IMR-90 (cell line): ENCODE measurements at regions not wholly inside any gene's neighbourhood (a gene's known extent, or its start where the extent isn't known, plus 50 kb on each side); places are given as distances from the start of the nearest gene placed in this dataset.

ENCODE experiments used
- ATAC-seq: fragments of 200-7000 bp; cut with Tn5 transposase; 2 replicates; pipeline ENCODE4 v1.9.1; 2020; ENCODE audit warnings: low read depth, mild to moderate bottlenecking, moderate library complexity
- BruUV-seq: library from RNA; stranded (reverse); fragments of 400-500 nt; replicated peaks from 2 replicates; lab custom pipeline; 2021; lab: Mats Ljungman, UMichigan
- CTCF ChIA-PET: fragments of 300-600 bp; formaldehyde crosslinking; extraction: SDS; loops from one replicate; lab custom pipeline; 2021; ENCODE audit warnings: antibody characterized with exemption; lab: Yijun Ruan, JAX
- POLR2A ChIA-PET: fragments of 300-600 bp; sonication (Branson Sonifier 250); formaldehyde crosslinking; loops from one replicate; lab custom pipeline; 2022; ENCODE audit warnings: antibody characterized with exemption; ENCODE audit not compliant: unreplicated experiment; lab: Charles Lee
- DNase-seq: peaks from one replicate; pipeline ENCODE4 v3.0.0; 2013
- H2AFZ ChIP-seq: replicated peaks from 2 replicates; pipeline ENCODE3; 2013; ENCODE audit warnings: low read length, mild to moderate bottlenecking; ENCODE audit not compliant: poor library complexity
- H2AK5ac ChIP-seq: 2 replicates; pipeline ENCODE4 v1.6.1; 2013; ENCODE audit warnings: low read depth, low read length, inconsistent platforms
- H2AK9ac ChIP-seq: replicated peaks from 2 replicates; pipeline ENCODE3; 2013; ENCODE audit warnings: mild to moderate bottlenecking, low read depth, low read length, moderate library complexity; ENCODE audit not compliant: poor library complexity
- H2BK120ac ChIP-seq: 2 replicates; pipeline ENCODE4 v1.6.1; 2013; ENCODE audit warnings: low read depth, low read length, inconsistent platforms
- H2BK15ac ChIP-seq: 3 replicates; pipeline ENCODE4 v1.6.1; 2013; ENCODE audit warnings: low read depth, low read length, inconsistent platforms
- H2BK20ac ChIP-seq: 2 replicates; pipeline ENCODE4 v1.6.1; 2013; ENCODE audit warnings: low read depth, mild to moderate bottlenecking, inconsistent platforms, low read length, moderate library complexity
- H2BK5ac ChIP-seq: 2 replicates; pipeline ENCODE4 v1.6.1; 2013; ENCODE audit warnings: mild to moderate bottlenecking, low read depth, low read length, inconsistent platforms; ENCODE audit not compliant: poor library complexity, severe bottlenecking
- H3K14ac ChIP-seq: replicated peaks from 2 replicates; pipeline ENCODE4 v1.6.1; 2013; ENCODE audit warnings: low read depth, low read length, inconsistent platforms
- H3K18ac ChIP-seq: 2 replicates; pipeline ENCODE4 v1.6.1; 2013; ENCODE audit warnings: low read depth, low read length, control low read depth
- H3K23ac ChIP-seq: 2 replicates; pipeline ENCODE4 v1.6.1; 2013; ENCODE audit warnings: low read depth, low read length, inconsistent platforms
- H3K27ac ChIP-seq: 2 replicates; pipeline ENCODE4 v1.5.1; 2013; ENCODE audit warnings: mild to moderate bottlenecking, control low read depth, low read length; ENCODE audit not compliant: insufficient read depth
- H3K27me3 ChIP-seq: 2 replicates; pipeline ENCODE4 v1.6.1; 2013; ENCODE audit warnings: low read length; ENCODE audit not compliant: control insufficient read depth, insufficient read depth
- H3K36me3 ChIP-seq: 2 replicates; pipeline ENCODE4 v1.6.1; 2013; ENCODE audit warnings: low read length, mixed read lengths; ENCODE audit not compliant: control insufficient read depth, insufficient read depth
- H3K4ac ChIP-seq: 2 replicates; pipeline ENCODE4 v1.6.1; 2013; ENCODE audit warnings: low read depth, low read length, inconsistent platforms
- H3K4me1 ChIP-seq: 2 replicates; pipeline ENCODE4 v1.6.1; 2013; ENCODE audit warnings: low read length, mixed read lengths; ENCODE audit not compliant: control insufficient read depth, insufficient read depth
- H3K4me2 ChIP-seq: 2 replicates; pipeline ENCODE4 v1.6.1; 2013; ENCODE audit warnings: low read depth, mild to moderate bottlenecking, control low read depth, low read length, moderate library complexity
- H3K4me3 ChIP-seq: 2 replicates; pipeline ENCODE4 v1.5.1; 2013; ENCODE audit warnings: low read depth, mild to moderate bottlenecking, control low read depth, low read length, moderate library complexity; ENCODE audit not compliant: insufficient read depth
- H3K56ac ChIP-seq: 2 replicates; pipeline ENCODE4 v1.6.1; 2013; ENCODE audit warnings: low read length, inconsistent platforms; ENCODE audit not compliant: insufficient read depth; ENCODE audit errors: extremely low read depth
- H3K79me1 ChIP-seq, 2 experiments: 2 replicates each; pipeline ENCODE4 v1.6.1; 2013; ENCODE audit warnings: low read length in 2 of 2, inconsistent platforms in 1 of 2, low read depth in 1 of 2
- H3K9ac ChIP-seq: 2 replicates; pipeline ENCODE4 v1.6.1; 2013; ENCODE audit warnings: low read depth, low read length, control low read depth
- H3K9me1 ChIP-seq: 2 replicates; pipeline ENCODE4 v1.6.1; 2013; ENCODE audit warnings: low read length, inconsistent platforms; ENCODE audit not compliant: insufficient read depth
- H3K9me3 ChIP-seq: 2 replicates; pipeline ENCODE4 v1.6.1; 2013; ENCODE audit warnings: low read length; ENCODE audit not compliant: control insufficient read depth, insufficient read depth
- H4K20me1 ChIP-seq: 2 replicates; pipeline ENCODE4 v1.6.1; 2013; ENCODE audit warnings: low read length, inconsistent platforms; ENCODE audit not compliant: insufficient read depth
- H4K5ac ChIP-seq: 2 replicates; pipeline ENCODE4 v1.6.1; 2013; ENCODE audit warnings: mild to moderate bottlenecking, low read depth, low read length, control low read depth
- H4K8ac ChIP-seq, 2 experiments: 2 replicates each; pipeline ENCODE4 v1.6.1; 2013; ENCODE audit warnings: low read depth in 2 of 2, low read length in 2 of 2, control low read depth in 1 of 2, inconsistent platforms in 1 of 2
- H4K91ac ChIP-seq: 2 replicates; pipeline ENCODE4 v1.6.1; 2013; ENCODE audit warnings: low read depth, low read length, inconsistent platforms; ENCODE audit not compliant: insufficient read depth
- BHLHE40 ChIP-seq: fragments of 150-350 bp; IDR thresholded peaks from 2 replicates; pipeline ENCODE4 v1.6.1; 2016; ENCODE audit warnings: mild to moderate bottlenecking, low read depth, low read length
- CEBPB ChIP-seq: IDR thresholded peaks from 2 replicates; pipeline ENCODE4 v1.6.1; 2012; ENCODE audit warnings: low read depth, low read length, improper control_type of control experiment
- CHD1 ChIP-seq: IDR thresholded peaks from 2 replicates; pipeline ENCODE4 v1.6.1; 2012; ENCODE audit warnings: low read depth, low read length, improper control_type of control experiment
- CTCF ChIP-seq: conservative IDR thresholded peaks from 2 replicates; pipeline ENCODE4 v1.5.1; 2012; ENCODE audit warnings: mild to moderate bottlenecking, low read depth, low read length, improper control_type of control experiment
- ELK1 ChIP-seq: fragments of 150-350 bp; IDR thresholded peaks from 2 replicates; pipeline ENCODE4 v1.6.1; 2016; ENCODE audit warnings: low read depth, mild to moderate bottlenecking, low read length, moderate library complexity, borderline replicate concordance
- FOS ChIP-seq: fragments of 150-350 bp; IDR thresholded peaks from 2 replicates; pipeline ENCODE4 v1.6.1; 2016; ENCODE audit warnings: low read depth, low read length
- MAFK ChIP-seq: IDR thresholded peaks from 2 replicates; pipeline ENCODE4 v1.6.1; 2012; ENCODE audit warnings: low read depth, low read length, improper control_type of control experiment
- MAZ ChIP-seq: IDR thresholded peaks from 2 replicates; pipeline ENCODE4 v1.6.1; 2012; ENCODE audit warnings: low read depth, mild to moderate bottlenecking, low read length, improper control_type of control experiment, moderate library complexity, borderline replicate concordance
- MXI1 ChIP-seq: IDR thresholded peaks from 2 replicates; pipeline ENCODE4 v1.6.1; 2012; ENCODE audit warnings: low read depth, mild to moderate bottlenecking, low read length, moderate library complexity, borderline replicate concordance
- NFE2L2 ChIP-seq: fragments of 150-350 bp; IDR thresholded peaks from 2 replicates; pipeline ENCODE4 v1.6.1; 2016; ENCODE audit warnings: low read depth, mild to moderate bottlenecking, low read length
- POLR2A ChIP-seq: IDR thresholded peaks from 2 replicates; pipeline ENCODE4 v1.6.1; 2012; ENCODE audit warnings: mild to moderate bottlenecking, low read depth, low read length
- RAD21 ChIP-seq: IDR thresholded peaks from 2 replicates; pipeline ENCODE4 v1.6.1; 2012; ENCODE audit warnings: low read length, improper control_type of control experiment
- RCOR1 ChIP-seq: IDR thresholded peaks from 2 replicates; pipeline ENCODE4 v1.6.1; 2012; ENCODE audit warnings: mild to moderate bottlenecking, low read length, improper control_type of control experiment; ENCODE audit not compliant: insufficient replicate concordance
- RFX5 ChIP-seq: IDR thresholded peaks from 2 replicates; pipeline ENCODE4 v1.8.0; 2012; ENCODE audit warnings: low read depth, mild to moderate bottlenecking, low read length, moderate library complexity
- SMC3 ChIP-seq: fragments of 150-350 bp; IDR thresholded peaks from 2 replicates; pipeline ENCODE4 v1.6.1; 2016; ENCODE audit warnings: low read depth, mild to moderate bottlenecking, antibody characterized with exemption, low read length, moderate library complexity
- USF2 ChIP-seq: fragments of 150-350 bp; IDR thresholded peaks from 2 replicates; pipeline ENCODE4 v1.6.1; 2017; ENCODE audit warnings: mild to moderate bottlenecking, antibody characterized with exemption, low read length, low read depth
- WGBS, 2 experiments: methylation state at CpG; one replicate each; pipeline versions ENCODE4 v1.1.5 to v1.1.7; 2013; ENCODE audit warnings: missing lambda C conversion rate in 2 of 2; ENCODE audit not compliant: insufficient read length in 1 of 2; ENCODE audit errors: extremely low coverage in 2 of 2; 5-methylcytosine and 5-hydroxymethylcytosine counted together
- dilution Hi-C: fragments of 300-500 bp; cut with HindIII; formaldehyde crosslinking; loops from one replicate; pipeline ENCODE4 v1.14.3; 2018; ENCODE audit warnings: low sequenced_read_pairs; ENCODE audit not compliant: unreplicated experiment
- in situ Hi-C: fragments of 300-500 bp; cut with MboI; formaldehyde crosslinking; loops from 3 replicates; pipeline ENCODE4 v1.14.3; 2019; ENCODE audit warnings: low sequenced_read_pairs, inconsistent platforms, mixed read lengths
- intact Hi-C: fragments of 100-400 bp; cut with micrococcal nuclease; formaldehyde crosslinking; loops from 2 replicates; pipeline ENCODE4 v1.10.0; 2022

GRCh38 chr2:5083402-5083801 lies 608.8 kb upstream of the SOX11 start:
- WGBS, 2 experiments: no CpG with 5 or more reads among the region's 3 CpGs
- no peak overlapping the region for H3K14ac ChIP-seq
- no peak overlapping the region for H2BK5ac ChIP-seq
- H3K9me1 ChIP-seq: no peaks in the 10 kb centered on the region
- no peak overlapping the region for H3K4me3 ChIP-seq
- H3K4ac ChIP-seq: no peak overlapping the region
- no peak overlapping the region for H2BK120ac ChIP-seq
- no peak overlapping the region for H2AK5ac ChIP-seq
- no peak overlapping the region for H2BK20ac ChIP-seq
- H4K91ac ChIP-seq: no peak overlapping the region
- no peaks in the 10 kb centered on the region for H3K36me3 ChIP-seq
- no peak overlapping the region for H2BK15ac ChIP-seq
- no peak overlapping the region for H3K27ac ChIP-seq
- H3K9me3 ChIP-seq: peaks cover 9% of the 10 kb centered on the region
- no peak overlapping the region for H3K18ac ChIP-seq
- H3K23ac ChIP-seq: no peak overlapping the region
- BruUV-seq: no TSS peak
- intact Hi-C loops: no loop called here
- DNase-seq (no peak), ATAC-seq (no peak)
- H4K20me1 ChIP-seq: no peaks in the 10 kb centered on the region
- H3K27me3 ChIP-seq: no peaks in the 10 kb centered on the region
- ChIA-PET POLR2A (no interaction called here), CTCF (no interaction called here)
- in situ Hi-C loops: no loop called here
- H3K79me1 ChIP-seq: no peaks in the 10 kb centered on the region
- TF ChIP-seq CHD1: no peak
- no peak for TF ChIP-seq NFE2L2
- no peak for TF ChIP-seq ELK1
- no peak for TF ChIP-seq RAD21
- TF ChIP-seq USF2: no peak
- no peak for TF ChIP-seq FOS
- TF ChIP-seq CEBPB: no peak
- TF ChIP-seq RFX5: no peak
- TF ChIP-seq SMC3: no peak
- TF ChIP-seq MXI1: no peak
- TF ChIP-seq BHLHE40: no peak
- no peak for TF ChIP-seq CTCF
- no peak for TF ChIP-seq POLR2A
- no peak for TF ChIP-seq MAZ
- TF ChIP-seq RCOR1: no peak
- TF ChIP-seq MAFK: no peak
- dilution Hi-C loops: no loop called here
- H4K8ac ChIP-seq: no peak overlapping the region
- no peak overlapping the region for H2AFZ ChIP-seq
- no peaks in the 10 kb centered on the region for H3K4me1 ChIP-seq
- no peak overlapping the region for H3K4me2 ChIP-seq
- no peak overlapping the region for H3K56ac ChIP-seq
- H4K5ac ChIP-seq: no peak overlapping the region
- H3K9ac ChIP-seq: no peak overlapping the region
- H2AK9ac ChIP-seq: no peak overlapping the region
